CD14-positive monocyte (primary cell): ENCODE measurements at regions not wholly inside any gene's neighbourhood (a gene's known extent, or its start where the extent isn't known, plus 50 kb on each side); places are given as distances from the start of the nearest gene placed in this dataset.

ENCODE experiments used
- DNase-seq, 3 donors: peaks; one replicate each; pipeline ENCODE4 v3.0.0-alpha.2; 2011 to 2022
- H2AFZ ChIP-seq: 2 replicates; pipeline ENCODE4 v1.6.0; 2012; ENCODE audit warnings: mild to moderate bottlenecking, low read depth, low read length, inconsistent platforms; ENCODE audit not compliant: insufficient read depth, poor library complexity, severe bottlenecking
- H3K27ac ChIP-seq, 2 donors: 1 replicate in 1 of 2; 2 replicates in 1 of 2; pipeline ENCODE4 v1.5.1; 2012 to 2013; ENCODE audit warnings: low read length in 2 of 2, control low read depth in 1 of 2, inconsistent platforms in 1 of 2, low read depth in 1 of 2, mild to moderate bottlenecking in 1 of 2
- H3K27me3 ChIP-seq, 2 donors: one replicate each; pipeline versions ENCODE4 v1.6.0 to v1.6.1; 2011 to 2013; ENCODE audit warnings: low read length in 2 of 2; ENCODE audit not compliant: control insufficient read depth in 2 of 2, insufficient read depth in 2 of 2
- H3K36me3 ChIP-seq, 2 donors: replicated peaks in 1 of 2; 1 replicate in 1 of 2; 2 replicates in 1 of 2; pipeline versions ENCODE4 v1.5.1 to v1.6.1; 2012 to 2013; ENCODE audit warnings: low read length in 2 of 2, control low read depth in 1 of 2, inconsistent platforms in 1 of 2, mild to moderate bottlenecking in 1 of 2; ENCODE audit not compliant: insufficient read depth in 2 of 2, control insufficient read depth in 1 of 2
- H3K4me1 ChIP-seq, 2 donors: 1 replicate in 1 of 2; 2 replicates in 1 of 2; pipeline versions ENCODE4 v1.5.1 to v1.6.1; 2012 to 2013; ENCODE audit warnings: low read length in 2 of 2, control low read depth in 1 of 2, inconsistent platforms in 1 of 2, mild to moderate bottlenecking in 1 of 2, moderate library complexity in 1 of 2; ENCODE audit not compliant: insufficient read depth in 2 of 2, control insufficient read depth in 1 of 2
- H3K4me2 ChIP-seq: replicated peaks from 2 replicates; pipeline ENCODE3; 2012; ENCODE audit warnings: low read length, moderate library complexity, mild to moderate bottlenecking; ENCODE audit not compliant: poor library complexity, severe bottlenecking; ENCODE audit errors: extremely low read depth
- H3K4me3 ChIP-seq, 3 experiments: fragments of 200-600 bp in 1 of 3; sonication (generic) in 1 of 3; replicated peaks in 1 of 3; 1 replicate in 2 of 3; 2 replicates in 1 of 3; pipeline ENCODE4 v1.5.1; 2011 to 2013; ENCODE audit warnings: low read length in 3 of 3, mild to moderate bottlenecking in 3 of 3, control low read depth in 2 of 3, low read depth in 2 of 3, inconsistent platforms in 1 of 3, moderate library complexity in 1 of 3
- H3K79me2 ChIP-seq: 2 replicates; pipeline ENCODE4 v1.6.0; 2012; ENCODE audit warnings: mild to moderate bottlenecking, control low read depth, inconsistent platforms, low read length, moderate library complexity; ENCODE audit not compliant: insufficient read depth
- H3K9ac ChIP-seq: 2 replicates; pipeline ENCODE4 v1.6.0; 2017; ENCODE audit warnings: low read length, mild to moderate bottlenecking; ENCODE audit not compliant: insufficient read depth, poor library complexity, severe bottlenecking
- H3K9me3 ChIP-seq, 2 donors: replicated peaks in 1 of 2; 1 replicate in 1 of 2; 2 replicates in 1 of 2; pipeline versions ENCODE4 v1.5.1 to v1.6.1; 2012 to 2013; ENCODE audit warnings: low read length in 2 of 2, control low read depth in 1 of 2; ENCODE audit not compliant: control insufficient read depth in 1 of 2, insufficient read depth in 1 of 2
- H4K20me1 ChIP-seq: 2 replicates; pipeline ENCODE4 v1.6.0; 2012; ENCODE audit warnings: mild to moderate bottlenecking, low read length, control low read depth, moderate library complexity; ENCODE audit not compliant: insufficient read depth
- H3K27ac Mint-ChIP-seq, 7 donors: one replicate each; pipeline ENCODE4 v1.8.0; 2020; ENCODE audit warnings: mild to moderate bottlenecking in 7 of 7, mixed read lengths in 7 of 7, moderate library complexity in 6 of 7, inconsistent platforms in 2 of 7
- H3K27me3 Mint-ChIP-seq, 3 donors: one replicate each; pipeline ENCODE4 v1.8.0; 2021 to 2022; ENCODE audit warnings: low read depth in 3 of 3, mild to moderate bottlenecking in 3 of 3, mixed read lengths in 3 of 3, moderate library complexity in 3 of 3, inconsistent platforms in 1 of 3
- H3K36me3 Mint-ChIP-seq, 2 donors: one replicate each; pipeline ENCODE4 v1.8.0; 2020; ENCODE audit warnings: mixed read lengths in 2 of 2, inconsistent platforms in 1 of 2, mild to moderate bottlenecking in 1 of 2
- H3K4me1 Mint-ChIP-seq: one replicate; pipeline ENCODE4 v1.8.0; 2020; ENCODE audit warnings: mild to moderate bottlenecking, mixed read lengths
- H3K4me3 Mint-ChIP-seq, 2 donors: one replicate each; pipeline ENCODE4 v1.8.0; 2020; ENCODE audit warnings: mild to moderate bottlenecking in 2 of 2, mixed read lengths in 2 of 2, moderate library complexity in 1 of 2
- H3K9me3 Mint-ChIP-seq, 7 donors: one replicate each; pipeline ENCODE4 v1.8.0; 2020 to 2022; ENCODE audit warnings: mixed read lengths in 7 of 7, mild to moderate bottlenecking in 6 of 7, moderate library complexity in 6 of 7, inconsistent platforms in 2 of 7
- WGBS: methylation state at CpG from one replicate; pipeline ENCODE4 v1.1.5; 2013; ENCODE audit warnings: missing lambda C conversion rate; ENCODE audit not compliant: insufficient coverage; 5-methylcytosine and 5-hydroxymethylcytosine counted together
- intact Hi-C, 2 donors: fragments of 100-400 bp; cut with micrococcal nuclease; formaldehyde crosslinking; loops; one replicate each; pipeline versions ENCODE4 v1.15.0 to v1.15.1; 2023
- TF ChIP-seq, protein P1 (sequence below): fragments of 200-600 bp; IDR thresholded peaks from one replicate; pipeline ENCODE4 v1.8.0; 2022; ENCODE audit warnings: antibody characterized with exemption, mild to moderate bottlenecking

DNA sequence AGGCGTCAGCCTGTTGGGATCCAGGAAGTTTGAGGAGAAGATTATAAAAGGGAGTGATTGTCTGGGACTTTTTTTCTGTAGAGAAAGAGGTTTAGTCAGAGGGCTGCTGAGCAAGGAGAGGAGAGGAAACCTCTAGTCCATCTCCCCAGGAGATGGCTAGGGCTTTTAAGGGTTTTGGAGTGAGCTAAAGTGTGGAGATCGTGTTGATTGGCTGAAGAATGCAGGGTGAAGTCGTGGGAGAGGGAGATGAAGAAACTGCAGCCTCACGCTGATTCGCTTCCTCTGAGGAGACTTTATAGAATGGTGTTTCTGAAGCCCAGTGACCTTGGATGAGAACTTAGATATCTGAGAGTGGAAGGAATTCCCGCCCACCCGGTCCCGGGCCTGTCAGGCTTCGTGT, 193.7 kb upstream of the PWP1 start:
- Histone ChIP-seq H2AFZ (no peak overlapping the region), H3K4me3 (no peak overlapping the region), H3K79me2 (no peaks in the 10 kb centered on the region), H3K27me3 (no peaks in the 10 kb centered on the region), H3K4me1 (peaks cover 7 to 11% of the 10 kb centered on the region in 2 donors), H3K9ac (no peak overlapping the region), H3K4me2 (no peak overlapping the region), H3K36me3 (no peaks in the 10 kb centered on the region), H3K27ac (no peak overlapping the region), H4K20me1 (no peaks in the 10 kb centered on the region), H3K9me3 (no peaks in the 10 kb centered on the region)
- H3K4me3 Mint-ChIP-seq, result no peak overlapping the region
- intact Hi-C loops, result no loop called here
- H3K36me3 Mint-ChIP-seq, result no peaks in the 10 kb centered on the region
- DNase-seq, result no peak
- H3K27me3 Mint-ChIP-seq, result peaks cover 0 to 2% (median 0%) of the 10 kb centered on the region in 3 donors
- no peaks in the 10 kb centered on the region for H3K9me3 Mint-ChIP-seq
- TF ChIP-seq, protein P1, sequence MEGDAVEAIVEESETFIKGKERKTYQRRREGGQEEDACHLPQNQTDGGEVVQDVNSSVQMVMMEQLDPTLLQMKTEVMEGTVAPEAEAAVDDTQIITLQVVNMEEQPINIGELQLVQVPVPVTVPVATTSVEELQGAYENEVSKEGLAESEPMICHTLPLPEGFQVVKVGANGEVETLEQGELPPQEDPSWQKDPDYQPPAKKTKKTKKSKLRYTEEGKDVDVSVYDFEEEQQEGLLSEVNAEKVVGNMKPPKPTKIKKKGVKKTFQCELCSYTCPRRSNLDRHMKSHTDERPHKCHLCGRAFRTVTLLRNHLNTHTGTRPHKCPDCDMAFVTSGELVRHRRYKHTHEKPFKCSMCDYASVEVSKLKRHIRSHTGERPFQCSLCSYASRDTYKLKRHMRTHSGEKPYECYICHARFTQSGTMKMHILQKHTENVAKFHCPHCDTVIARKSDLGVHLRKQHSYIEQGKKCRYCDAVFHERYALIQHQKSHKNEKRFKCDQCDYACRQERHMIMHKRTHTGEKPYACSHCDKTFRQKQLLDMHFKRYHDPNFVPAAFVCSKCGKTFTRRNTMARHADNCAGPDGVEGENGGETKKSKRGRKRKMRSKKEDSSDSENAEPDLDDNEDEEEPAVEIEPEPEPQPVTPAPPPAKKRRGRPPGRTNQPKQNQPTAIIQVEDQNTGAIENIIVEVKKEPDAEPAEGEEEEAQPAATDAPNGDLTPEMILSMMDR, result no peak
- peaks cover 21% of the 10 kb centered on the region for H3K4me1 Mint-ChIP-seq
- H3K27ac Mint-ChIP-seq, result peak overlapping the region in 3 of 7 donors; percentile 4 to 57 (median 51)
- 63% methylated on average over 4 of the region's 9 CpGs for WGBS

DNA sequence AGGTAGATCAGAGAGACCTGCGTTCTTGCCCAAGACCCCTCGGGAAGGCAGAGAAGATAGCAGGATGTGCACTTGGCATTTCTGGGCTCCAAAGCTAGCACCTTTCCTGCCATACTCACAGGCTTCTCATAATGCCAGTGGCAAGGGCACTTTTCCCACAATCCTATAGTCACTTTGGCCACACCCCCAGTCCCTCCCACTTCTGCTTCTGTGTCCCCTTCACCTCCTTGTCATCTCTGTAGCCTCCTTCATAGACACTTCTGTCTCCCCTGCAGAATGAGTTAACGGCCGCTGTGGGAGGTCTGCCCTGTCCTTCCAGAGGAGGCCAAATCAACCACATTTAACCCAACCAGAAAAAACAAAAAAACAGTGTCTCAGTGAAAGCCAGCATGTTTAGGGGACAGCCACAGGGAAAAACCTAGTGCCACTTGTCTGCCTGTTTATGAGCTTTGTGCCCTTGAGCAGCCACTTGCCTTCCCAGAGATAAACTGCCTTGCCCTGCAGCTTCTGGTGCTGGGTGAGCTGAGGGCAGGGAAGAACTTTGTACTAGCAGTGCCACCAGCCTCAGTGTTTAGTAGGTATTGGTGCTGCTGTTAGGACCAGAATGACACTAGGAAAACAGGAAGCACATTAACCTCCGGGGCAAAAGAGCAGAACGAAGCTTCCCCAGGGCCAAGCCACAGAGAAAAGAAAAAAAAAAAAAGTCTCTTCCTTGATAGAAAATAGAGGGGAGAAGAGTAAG, 193.0 kb upstream of the PWP1 start:
- H3K27me3 Mint-ChIP-seq, result peaks cover 0 to 2% (median 0%) of the 10 kb centered on the region in 3 donors
- intact Hi-C loops, result no loop called here
- Histone ChIP-seq H3K9me3 (no peaks in the 10 kb centered on the region), H2AFZ (peak overlapping the region; percentile 55), H3K9ac (no peak overlapping the region), H3K36me3 (no peaks in the 10 kb centered on the region), H3K4me2 (no peak overlapping the region), H3K79me2 (no peaks in the 10 kb centered on the region), H3K27ac (peak overlapping the region; percentile 9 to 34), H3K27me3 (no peaks in the 10 kb centered on the region), H4K20me1 (no peaks in the 10 kb centered on the region), H3K4me3 (no peak overlapping the region), H3K4me1 (peaks cover 7 to 11% of the 10 kb centered on the region in 2 donors)
- peak overlapping the region in 1 of 2 donors; percentile 58 for H3K4me3 Mint-ChIP-seq
- DNase-seq, result no peak
- H3K4me1 Mint-ChIP-seq, result peaks cover 21% of the 10 kb centered on the region
- H3K27ac Mint-ChIP-seq, result peak overlapping the region in 3 of 7 donors; percentile 26 to 77 (median 33)
- no peaks in the 10 kb centered on the region for H3K36me3 Mint-ChIP-seq
- peaks cover 0 to 3% (median 0%) of the 10 kb centered on the region in 7 donors for H3K9me3 Mint-ChIP-seq
- 100% methylated on average over 1 of the region's 6 CpGs for WGBS
- TF ChIP-seq, protein P1, result no peak
